Upper lobe of left lung (tissue), 6 donors: ENCODE measurements at regions not wholly inside any gene's neighbourhood (a gene's known extent, or its start where the extent isn't known, plus 50 kb on each side); places are given as distances from the start of the nearest gene placed in this dataset.

Experiments
- ATAC-seq, 2 donors: fragments of 200-7000 bp; cut with Tn5 transposase; one replicate each; pipeline ENCODE4 v1.9.1; 2022; ENCODE audit warnings: mild to moderate bottlenecking in 2 of 2, moderate library complexity in 2 of 2; ENCODE audit not compliant: low FRiP score in 2 of 2
- DNase-seq, 2 donors: peaks; one replicate each; pipeline ENCODE4 v3.0.0-alpha.2; 2019 to 2020
- H3K27ac ChIP-seq, 4 donors: fragments of 200-600 bp; sonication (generic); one replicate each; pipeline ENCODE4 v1.5.1; 2016 to 2019
- H3K27me3 ChIP-seq, 4 donors: fragments of 200-600 bp; sonication (generic); one replicate each; pipeline ENCODE4 v1.5.1; 2017 to 2019
- H3K36me3 ChIP-seq, 4 donors: fragments of 200-600 bp; sonication (generic); one replicate each; pipeline ENCODE4 v1.5.1; 2016 to 2019
- H3K4me1 ChIP-seq, 4 donors: fragments of 200-600 bp; sonication (generic); one replicate each; pipeline ENCODE4 v1.5.1; 2018 to 2019
- H3K4me3 ChIP-seq, 4 donors: fragments of 200-600 bp; sonication (generic); one replicate each; pipeline ENCODE4 v1.5.1; 2017 to 2019; ENCODE audit warnings: mild to moderate bottlenecking in 2 of 4, moderate library complexity in 1 of 4
- H3K9me3 ChIP-seq, 4 donors: fragments of 200-600 bp; sonication (generic); one replicate each; pipeline ENCODE4 v1.5.1; 2018 to 2019
- EP300 ChIP-seq, 4 donors: sonication (generic); formaldehyde crosslinking; IDR thresholded peaks; one replicate each; pipeline ENCODE4 v1.5.1; 2017; ENCODE audit warnings: antibody characterized with exemption in 4 of 4, control low read depth in 2 of 4
- POLR2A ChIP-seq, 4 donors: fragments of 450-650 bp; IDR thresholded peaks; one replicate each; pipeline ENCODE4 v1.5.1; 2016 to 2017; ENCODE audit warnings: antibody characterized with exemption in 4 of 4, mild to moderate bottlenecking in 2 of 4
- POLR2AphosphoS5 ChIP-seq, 2 donors: sonication (generic); formaldehyde crosslinking; IDR thresholded peaks; one replicate each; pipeline ENCODE4 v1.5.1; 2017; ENCODE audit warnings: antibody characterized with exemption in 2 of 2
- WGBS, 2 donors: methylation state at CpG; one replicate each; pipeline ENCODE4 v1.1.5; 2017 to 2018; 5-methylcytosine and 5-hydroxymethylcytosine counted together
- TF ChIP-seq, protein P1 (sequence below), 6 experiments: fragments of 450-650 bp in 4 of 6; fragments of 200-600 bp in 2 of 6; sonication (generic) in 2 of 6; IDR thresholded peaks; one replicate each; pipeline ENCODE4 v1.5.1; 2016 to 2019; ENCODE audit warnings: antibody characterized with exemption in 6 of 6
- donor health status: DM: no; HTN: no; CAD: no; lungs with moderate emphysema.
- donor health status: DM: no; HTN: yes; CAD: no; lungs with severe emphysema.

- H3K36me3 ChIP-seq = no peaks in the 10 kb centered on the region
Measured at GRCh38 chr13:105266615-105267014, 1268.8 kb downstream of the EFNB2 start.

GRCh38 chr13:105262579-105262978, 1272.9 kb downstream of the EFNB2 start:
- no peak overlapping the region for H3K4me3 ChIP-seq
- 87 to 91% methylated on average over 2 of the region's 2 CpGs for WGBS, 2 donors
- DNase-seq = no peak
- H3K27ac ChIP-seq = no peak overlapping the region
- no peak for ATAC-seq
- TF ChIP-seq POLR2AphosphoS5 (IDR thresholded peaks at IDR 0.05) (no peak), POLR2A (IDR thresholded peaks at IDR 0.05) (no peak), EP300 (IDR thresholded peaks at IDR 0.05) (no peak)
- TF ChIP-seq, protein P1, sequence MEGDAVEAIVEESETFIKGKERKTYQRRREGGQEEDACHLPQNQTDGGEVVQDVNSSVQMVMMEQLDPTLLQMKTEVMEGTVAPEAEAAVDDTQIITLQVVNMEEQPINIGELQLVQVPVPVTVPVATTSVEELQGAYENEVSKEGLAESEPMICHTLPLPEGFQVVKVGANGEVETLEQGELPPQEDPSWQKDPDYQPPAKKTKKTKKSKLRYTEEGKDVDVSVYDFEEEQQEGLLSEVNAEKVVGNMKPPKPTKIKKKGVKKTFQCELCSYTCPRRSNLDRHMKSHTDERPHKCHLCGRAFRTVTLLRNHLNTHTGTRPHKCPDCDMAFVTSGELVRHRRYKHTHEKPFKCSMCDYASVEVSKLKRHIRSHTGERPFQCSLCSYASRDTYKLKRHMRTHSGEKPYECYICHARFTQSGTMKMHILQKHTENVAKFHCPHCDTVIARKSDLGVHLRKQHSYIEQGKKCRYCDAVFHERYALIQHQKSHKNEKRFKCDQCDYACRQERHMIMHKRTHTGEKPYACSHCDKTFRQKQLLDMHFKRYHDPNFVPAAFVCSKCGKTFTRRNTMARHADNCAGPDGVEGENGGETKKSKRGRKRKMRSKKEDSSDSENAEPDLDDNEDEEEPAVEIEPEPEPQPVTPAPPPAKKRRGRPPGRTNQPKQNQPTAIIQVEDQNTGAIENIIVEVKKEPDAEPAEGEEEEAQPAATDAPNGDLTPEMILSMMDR (IDR thresholded peaks at IDR 0.05) = no peak
- H3K4me1 ChIP-seq = no peaks in the 10 kb centered on the region
- no peaks in the 10 kb centered on the region for H3K27me3 ChIP-seq
- H3K9me3 ChIP-seq = no peaks in the 10 kb centered on the region
- H3K36me3 ChIP-seq = no peaks in the 10 kb centered on the region

More at GRCh38 chr13:105266615-105267014, 1268.8 kb downstream of the EFNB2 start:
- DNase-seq = no peak
- 89 to 90% methylated on average over 1 of the region's 2 CpGs for WGBS, 2 donors
- Histone ChIP-seq H3K4me3 (no peak overlapping the region), H3K9me3 (no peaks in the 10 kb centered on the region), H3K27me3 (no peaks in the 10 kb centered on the region), H3K4me1 (no peaks in the 10 kb centered on the region), H3K27ac (no peak overlapping the region)
- TF ChIP-seq, protein P1 (IDR thresholded peaks at IDR 0.05) = no peak
- TF ChIP-seq EP300 (IDR thresholded peaks at IDR 0.05) (no peak), POLR2AphosphoS5 (IDR thresholded peaks at IDR 0.05) (no peak), POLR2A (IDR thresholded peaks at IDR 0.05) (no peak)
- ATAC-seq = peak in 1 of 2 donors; percentile 16

DNA sequence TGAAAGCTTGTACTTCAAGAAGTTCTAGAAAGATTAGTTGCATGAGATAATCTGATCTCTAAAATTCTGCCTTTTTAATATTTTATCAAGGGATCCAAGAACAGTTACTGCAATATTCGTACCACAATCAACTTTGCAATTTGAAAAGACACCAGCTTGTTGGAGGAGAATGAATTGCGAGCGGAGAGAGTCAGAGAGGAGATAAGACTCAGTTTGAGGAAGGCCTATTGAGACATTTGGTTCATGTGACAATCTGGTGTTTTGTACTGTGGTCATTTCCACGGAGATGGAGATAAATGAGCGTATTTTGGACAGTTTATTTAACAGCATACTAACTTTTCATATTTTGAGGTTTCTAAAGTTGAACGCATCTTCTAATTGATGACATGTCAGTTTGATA, 1276.0 kb downstream of the EFNB2 start:
- Histone ChIP-seq H3K27ac (no peak overlapping the region), H3K27me3 (no peaks in the 10 kb centered on the region), H3K4me3 (no peak overlapping the region), H3K4me1 (no peaks in the 10 kb centered on the region), H3K36me3 (no peaks in the 10 kb centered on the region), H3K9me3 (no peaks in the 10 kb centered on the region)
- DNase-seq (no peak), ATAC-seq (no peak)
- TF ChIP-seq POLR2A (IDR thresholded peaks at IDR 0.05) = no peak
- TF ChIP-seq POLR2AphosphoS5 (IDR thresholded peaks at IDR 0.05) = no peak
- TF ChIP-seq EP300 (IDR thresholded peaks at IDR 0.05) = no peak
- WGBS, 2 donors = 76 to 88% methylated on average over 6 of the region's 6 CpGs

DNA sequence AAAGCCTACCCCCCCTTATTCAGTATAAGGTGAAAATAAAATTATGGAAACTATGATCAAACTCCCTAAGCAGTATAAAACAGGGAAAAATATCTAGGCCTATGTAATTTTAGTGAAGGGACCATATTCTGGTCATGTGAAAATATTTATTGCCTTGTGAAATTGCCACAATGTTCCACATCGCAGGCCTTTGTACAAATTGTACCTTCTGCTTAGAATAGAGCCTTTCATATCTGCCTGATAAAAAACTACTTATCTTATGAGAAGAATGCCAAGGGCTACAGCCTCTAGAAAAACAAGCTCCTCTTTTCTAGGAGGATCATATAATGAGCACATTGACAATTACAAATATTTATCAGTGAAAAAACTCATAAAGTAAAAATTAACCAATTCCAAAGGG, 1280.0 kb downstream of the EFNB2 start:
- TF ChIP-seq EP300 (IDR thresholded peaks at IDR 0.05) (no peak), POLR2A (IDR thresholded peaks at IDR 0.05) (no peak)
- ATAC-seq = no peak
- no peaks in the 10 kb centered on the region for H3K27me3 ChIP-seq
- no peak for DNase-seq
- H3K4me3 ChIP-seq = no peak overlapping the region
- no peaks in the 10 kb centered on the region for H3K9me3 ChIP-seq
- no peaks in the 10 kb centered on the region for H3K4me1 ChIP-seq
- H3K36me3 ChIP-seq = no peaks in the 10 kb centered on the region
- no peak overlapping the region for H3K27ac ChIP-seq
- 63 to 76% methylated on average over 1 of the region's 1 CpG for WGBS, 2 donors

DNA sequence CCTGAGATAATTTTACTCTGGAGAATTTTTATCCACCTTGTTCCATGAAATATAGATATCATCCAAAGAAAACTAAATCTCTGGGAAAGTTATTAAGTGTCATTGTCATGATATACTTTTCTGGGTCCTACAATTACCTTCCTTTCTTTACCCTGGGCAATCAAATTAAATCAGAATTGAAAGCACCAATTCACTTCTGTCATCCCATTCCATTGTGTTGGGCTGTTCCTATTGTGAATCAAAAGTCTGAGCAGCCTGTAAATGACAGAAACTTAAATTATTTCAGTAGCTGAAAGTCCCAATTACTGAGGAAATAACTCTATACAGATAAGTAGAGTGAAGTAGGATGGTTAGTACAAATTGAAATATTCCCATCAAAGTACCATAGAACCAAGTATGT, 1284.2 kb downstream of the EFNB2 start:
- no peak overlapping the region for H3K27ac ChIP-seq
- H3K4me1 ChIP-seq = no peaks in the 10 kb centered on the region
- TF ChIP-seq POLR2AphosphoS5 (IDR thresholded peaks at IDR 0.05) (no peak), EP300 (IDR thresholded peaks at IDR 0.05) (no peak), POLR2A (IDR thresholded peaks at IDR 0.05) (no peak)
- TF ChIP-seq, protein P1 (IDR thresholded peaks at IDR 0.05) = no peak
- peaks cover 0 to 3% (median 0%) of the 10 kb centered on the region in 4 donors for H3K9me3 ChIP-seq
- H3K4me3 ChIP-seq = no peak overlapping the region
- DNase-seq (no peak), ATAC-seq (no peak)
- no peaks in the 10 kb centered on the region for H3K36me3 ChIP-seq
- H3K27me3 ChIP-seq = no peaks in the 10 kb centered on the region

- DNase-seq (no peak), ATAC-seq (no peak)
- 83 to 94% methylated on average over 5 of the region's 5 CpGs for WGBS, 2 donors
- H3K27me3 ChIP-seq = no peaks in the 10 kb centered on the region
- H3K27ac ChIP-seq = no peak overlapping the region
- H3K36me3 ChIP-seq = no peaks in the 10 kb centered on the region
- H3K4me3 ChIP-seq = no peak overlapping the region
- no peaks in the 10 kb centered on the region for H3K4me1 ChIP-seq
- H3K9me3 ChIP-seq = peaks cover 0 to 3% (median 0%) of the 10 kb centered on the region in 4 donors
- no peak for TF ChIP-seq EP300 (IDR thresholded peaks at IDR 0.05)
- TF ChIP-seq POLR2AphosphoS5 (IDR thresholded peaks at IDR 0.05) = no peak
- TF ChIP-seq POLR2A (IDR thresholded peaks at IDR 0.05) = no peak
Measured at GRCh38 chr13:105247830-105248229, 1287.6 kb downstream of the EFNB2 start.
